Transverse colon (tissue), 4 donors: ENCODE measurements at regions not wholly inside any gene's neighbourhood (a gene's known extent, or its start where the extent isn't known, plus 50 kb on each side); places are given as distances from the start of the nearest gene placed in this dataset.

Experiments used
- CTCF ChIP-seq, 5 experiments: fragments of 200-600 bp in 3 of 5; fragments of 450-650 bp in 2 of 5; sonication (generic) in 3 of 5; IDR thresholded peaks; 1 replicate in 2 of 5; 2 replicates in 3 of 5; pipeline ENCODE4 v1.5.1; 2016 to 2017; ENCODE audit warnings: antibody characterized with exemption in 5 of 5, inconsistent platforms in 3 of 5, mild to moderate bottlenecking in 2 of 5, moderate library complexity in 1 of 5
- POLR2AphosphoS5 ChIP-seq, 3 donors: sonication (generic); formaldehyde crosslinking; IDR thresholded peaks; one replicate each; pipeline ENCODE4 v1.6.1; 2016; ENCODE audit warnings: antibody characterized with exemption in 3 of 3

- TF ChIP-seq CTCF (IDR thresholded peaks at IDR 0.05) = no peak
- TF ChIP-seq POLR2AphosphoS5 (IDR thresholded peaks at IDR 0.05) = peak in 2 of 3 donors; percentile 10 to 41
These were observed 50.0 kb upstream of the FAM20C start for GRCh38 chr7:142248-142941.
